Stomach smooth muscle (tissue), 2 donors: ENCODE measurements at regions not wholly inside any gene's neighbourhood (a gene's known extent, or its start where the extent isn't known, plus 50 kb on each side); places are given as distances from the start of the nearest gene placed in this dataset.

Source experiments
- H3K27ac ChIP-seq: one replicate; pipeline ENCODE4 v1.7.0; 2013; ENCODE audit warnings: mild to moderate bottlenecking, low read length, inconsistent platforms
- H3K27me3 ChIP-seq, 2 donors: one replicate each; pipeline ENCODE4 v1.7.0; 2013; ENCODE audit warnings: low read length in 2 of 2; ENCODE audit not compliant: insufficient read depth in 2 of 2, control insufficient read depth in 1 of 2
- H3K36me3 ChIP-seq, 2 donors: one replicate each; pipeline ENCODE4 v1.7.0; 2013; ENCODE audit warnings: low read length in 2 of 2; ENCODE audit not compliant: control insufficient read depth in 2 of 2, insufficient read depth in 2 of 2
- H3K4me1 ChIP-seq: one replicate; pipeline ENCODE4 v1.7.0; 2013; ENCODE audit warnings: low read length; ENCODE audit not compliant: control insufficient read depth, insufficient read depth
- H3K4me3 ChIP-seq, 2 donors: one replicate each; pipeline ENCODE4 v1.7.0; 2013; ENCODE audit warnings: low read length in 2 of 2
- H3K9ac ChIP-seq, 2 donors: one replicate each; pipeline ENCODE4 v1.7.0; 2013; ENCODE audit warnings: low read length in 2 of 2, mild to moderate bottlenecking in 1 of 2
- H3K9me3 ChIP-seq, 2 donors: one replicate each; pipeline ENCODE4 v1.7.0; 2013; ENCODE audit warnings: low read length in 2 of 2; ENCODE audit not compliant: control insufficient read depth in 2 of 2
- donor health status: healthy.
- donor health status: Pancreatic carcinoma.

- no peak overlapping the region for H3K9ac ChIP-seq
- no peaks in the 10 kb centered on the region for H3K9me3 ChIP-seq
- no peaks in the 10 kb centered on the region for H3K36me3 ChIP-seq
- H3K4me3 ChIP-seq: no peak overlapping the region
- no peak overlapping the region for H3K27ac ChIP-seq
- H3K27me3 ChIP-seq: no peaks in the 10 kb centered on the region
- H3K4me1 ChIP-seq: no peaks in the 10 kb centered on the region
These were observed 65.8 kb downstream of the ISL1 start for GRCh38 chr5:51449026-51449425.

DNA sequence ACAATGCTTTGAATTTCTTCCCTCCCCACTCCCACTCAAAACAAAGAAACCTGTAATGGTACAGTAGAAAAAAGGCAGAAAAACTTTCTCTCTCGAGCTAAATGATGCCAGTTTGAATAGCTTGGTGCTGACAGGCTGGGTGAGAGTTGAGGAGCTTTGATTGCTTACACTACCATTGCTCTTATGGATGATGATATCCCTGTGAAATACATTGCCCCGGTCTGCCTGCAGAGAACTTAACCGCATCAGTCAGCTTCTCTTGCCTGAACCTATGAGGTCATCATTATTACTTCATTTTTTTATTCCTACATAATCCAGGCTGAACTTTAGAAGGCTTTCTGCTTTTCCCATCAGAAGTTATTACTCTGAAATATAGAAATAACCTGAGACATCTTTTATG, 69.3 kb downstream of the ISL1 start:
- H3K27me3 ChIP-seq: no peaks in the 10 kb centered on the region
- no peak overlapping the region for H3K4me3 ChIP-seq
- no peak overlapping the region for H3K27ac ChIP-seq
- H3K4me1 ChIP-seq: no peaks in the 10 kb centered on the region
- H3K36me3 ChIP-seq: no peaks in the 10 kb centered on the region
- H3K9me3 ChIP-seq: no peaks in the 10 kb centered on the region
- no peak overlapping the region for H3K9ac ChIP-seq

DNA sequence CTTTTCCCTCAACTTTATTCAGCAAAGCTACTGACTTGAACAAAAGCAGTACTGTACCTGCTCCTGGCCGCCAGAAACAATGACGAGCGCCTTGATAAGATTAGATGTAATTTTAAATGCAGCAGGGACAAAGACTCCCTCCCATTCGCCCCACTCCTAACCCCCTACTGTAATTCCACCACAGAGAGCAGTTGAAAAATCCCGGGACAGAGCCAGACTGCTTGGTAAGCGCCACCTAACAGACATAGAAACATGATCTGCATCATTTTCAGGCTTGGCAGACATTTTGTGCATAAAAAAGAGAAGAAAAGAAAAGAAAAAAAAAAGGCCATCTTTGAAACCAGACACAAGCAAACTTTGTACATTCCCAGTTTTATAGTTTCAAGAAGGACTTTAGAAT, 81.9 kb downstream of the ISL1 start:
- Histone ChIP-seq H3K36me3 (no peaks in the 10 kb centered on the region), H3K27me3 (no peaks in the 10 kb centered on the region), H3K4me1 (no peaks in the 10 kb centered on the region), H3K9ac (no peak overlapping the region), H3K9me3 (no peaks in the 10 kb centered on the region), H3K4me3 (no peak overlapping the region), H3K27ac (no peak overlapping the region)

GRCh38 chr5:51466214-51466613, 83.0 kb downstream of the ISL1 start:
- Histone ChIP-seq H3K27ac (no peak overlapping the region), H3K36me3 (no peaks in the 10 kb centered on the region), H3K9me3 (no peaks in the 10 kb centered on the region), H3K4me3 (no peak overlapping the region), H3K27me3 (no peaks in the 10 kb centered on the region), H3K9ac (no peak overlapping the region), H3K4me1 (no peaks in the 10 kb centered on the region)

DNA sequence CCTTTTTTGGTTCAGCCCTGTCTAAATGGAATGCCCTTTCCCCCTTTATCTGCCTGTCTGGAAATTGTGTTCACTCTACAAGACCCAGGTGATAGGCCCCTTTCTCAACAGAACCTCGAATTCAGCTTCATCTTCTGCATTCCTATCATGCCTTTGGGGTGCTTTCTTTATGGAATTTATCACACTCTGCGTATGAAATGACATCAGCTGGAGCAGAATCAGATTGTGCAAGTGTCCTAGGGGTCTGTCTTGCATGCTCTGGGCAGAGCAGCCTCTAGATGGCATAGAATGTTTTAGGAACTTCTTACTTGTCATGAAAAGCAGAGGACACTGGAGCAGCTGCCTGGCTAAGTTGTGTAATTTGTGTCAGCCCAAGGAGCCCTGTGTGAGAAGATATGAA, 84.9 kb downstream of the ISL1 start:
- no peak overlapping the region for H3K9ac ChIP-seq
- H3K36me3 ChIP-seq: no peaks in the 10 kb centered on the region
- no peak overlapping the region for H3K27ac ChIP-seq
- no peak overlapping the region for H3K4me3 ChIP-seq
- H3K4me1 ChIP-seq: no peaks in the 10 kb centered on the region
- H3K9me3 ChIP-seq: no peaks in the 10 kb centered on the region
- no peaks in the 10 kb centered on the region for H3K27me3 ChIP-seq

DNA sequence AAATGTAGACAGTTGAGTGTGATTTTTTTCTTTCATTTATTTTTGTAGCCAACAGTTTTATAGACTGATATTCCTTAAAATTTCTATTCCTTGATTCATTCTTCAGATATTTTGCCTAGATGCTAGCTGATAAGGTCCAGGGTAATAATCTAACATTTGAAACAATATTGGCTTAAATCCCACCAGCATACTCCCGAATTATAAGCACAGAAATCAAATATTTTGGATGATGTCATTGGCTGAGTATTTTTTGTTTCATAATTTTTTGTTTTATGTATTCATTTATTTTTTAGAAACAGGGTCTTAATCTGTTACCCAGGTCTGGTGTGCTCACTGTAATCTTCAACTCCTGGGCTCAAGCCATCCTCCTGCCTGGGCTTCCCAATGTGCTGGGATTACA, 88.4 kb downstream of the ISL1 start:
- H3K27ac ChIP-seq: no peak overlapping the region

GRCh38 chr5:51472472-51472871, 89.2 kb downstream of the ISL1 start:
- H3K36me3 ChIP-seq: no peaks in the 10 kb centered on the region
- H3K4me1 ChIP-seq: no peaks in the 10 kb centered on the region
- H3K9me3 ChIP-seq: no peaks in the 10 kb centered on the region
- no peak overlapping the region for H3K9ac ChIP-seq
- no peak overlapping the region for H3K4me3 ChIP-seq
- H3K27ac ChIP-seq: no peak overlapping the region
- H3K27me3 ChIP-seq: no peaks in the 10 kb centered on the region

More for the DNA sequence above, 88.4 kb downstream of the ISL1 start:
- Histone ChIP-seq H3K9me3 (no peaks in the 10 kb centered on the region), H3K27me3 (no peaks in the 10 kb centered on the region), H3K4me3 (no peak overlapping the region), H3K9ac (no peak overlapping the region), H3K36me3 (no peaks in the 10 kb centered on the region), H3K4me1 (no peaks in the 10 kb centered on the region)

DNA sequence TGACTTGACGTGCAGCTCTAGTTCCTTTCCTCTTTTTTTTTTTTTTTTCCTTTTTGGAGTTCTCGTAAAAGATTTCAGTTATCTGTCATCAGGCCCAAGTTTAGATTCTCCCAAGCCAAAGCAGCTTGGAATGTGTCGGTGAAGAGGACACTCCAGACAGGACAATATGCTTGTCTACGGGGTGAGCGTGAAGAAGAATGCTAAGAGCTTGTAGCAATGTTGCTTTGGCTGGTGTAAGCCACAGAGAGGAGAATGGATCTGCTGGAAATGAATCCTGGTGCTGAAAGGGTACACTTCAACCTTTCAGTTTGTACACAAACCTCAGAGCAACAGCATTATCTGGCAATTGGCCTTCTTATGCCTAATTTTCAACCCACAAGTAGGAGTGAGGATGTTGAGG, 92.4 kb downstream of the ISL1 start:
- Histone ChIP-seq H3K9me3 (no peaks in the 10 kb centered on the region), H3K4me1 (no peaks in the 10 kb centered on the region), H3K4me3 (no peak overlapping the region), H3K27me3 (no peaks in the 10 kb centered on the region), H3K9ac (no peak overlapping the region), H3K27ac (no peak overlapping the region), H3K36me3 (no peaks in the 10 kb centered on the region)

GRCh38 chr5:51476431-51476830, 93.2 kb downstream of the ISL1 start:
- H3K4me3 ChIP-seq: no peak overlapping the region
- no peak overlapping the region for H3K9ac ChIP-seq
- H3K4me1 ChIP-seq: no peaks in the 10 kb centered on the region
- no peaks in the 10 kb centered on the region for H3K36me3 ChIP-seq
- H3K9me3 ChIP-seq: no peaks in the 10 kb centered on the region
- H3K27ac ChIP-seq: no peak overlapping the region
- no peaks in the 10 kb centered on the region for H3K27me3 ChIP-seq

- Histone ChIP-seq H3K27ac (no peak overlapping the region), H3K9ac (no peak overlapping the region), H3K4me1 (no peaks in the 10 kb centered on the region), H3K9me3 (no peaks in the 10 kb centered on the region), H3K4me3 (no peak overlapping the region), H3K36me3 (no peaks in the 10 kb centered on the region), H3K27me3 (no peaks in the 10 kb centered on the region)
These were observed 96.6 kb downstream of the ISL1 start for GRCh38 chr5:51479840-51480239.

- Histone ChIP-seq H3K27ac (no peak overlapping the region), H3K9me3 (no peaks in the 10 kb centered on the region), H3K9ac (no peak overlapping the region), H3K4me1 (no peaks in the 10 kb centered on the region), H3K27me3 (no peaks in the 10 kb centered on the region), H3K4me3 (no peak overlapping the region), H3K36me3 (no peaks in the 10 kb centered on the region)
These were observed 101.1 kb downstream of the ISL1 start for GRCh38 chr5:51484326-51484725.

- Histone ChIP-seq H3K9ac (no peak overlapping the region), H3K4me1 (no peaks in the 10 kb centered on the region), H3K9me3 (no peaks in the 10 kb centered on the region), H3K36me3 (no peaks in the 10 kb centered on the region), H3K27me3 (no peaks in the 10 kb centered on the region), H3K4me3 (no peak overlapping the region), H3K27ac (no peak overlapping the region)
These were observed 102.9 kb downstream of the ISL1 start for GRCh38 chr5:51486158-51486557.
